Right lung (tissue), 2 donors: ENCODE measurements at regions not wholly inside any gene's neighbourhood (a gene's known extent, or its start where the extent isn't known, plus 50 kb on each side); places are given as distances from the start of the nearest gene placed in this dataset.
A peak's percentile ranks its signal among the peaks of the same experiment; 100 is the strongest.
"Not testable (repeated sequence)": the region's sequence is repeated elsewhere in the genome, so short reads cannot be mapped to it uniquely, and the experiment has no call there.

ENCODE experiments used
- DNase-seq, 2 donors: peaks; one replicate each; pipeline ENCODE4 v3.0.0-alpha.2; 2013

- DNase-seq: peak in 1 of 2 donors; percentile 6
These were observed 162.7 kb upstream of the CDK1 start for GRCh38 chr10:60615541-60615940.

GRCh38 chr10:60614363-60614762, 163.9 kb upstream of the CDK1 start:
- DNase-seq: no peak

GRCh38 chr10:60613434-60613833, 164.8 kb upstream of the CDK1 start:
- no peak for DNase-seq

GRCh38 chr10:60611291-60611747, 167.0 kb upstream of the CDK1 start:
- no peak for DNase-seq

- DNase-seq: no peak
These were observed 170.9 kb upstream of the CDK1 start for GRCh38 chr10:60607372-60607771.

- no peak for DNase-seq
These were observed 171.8 kb upstream of the CDK1 start for GRCh38 chr10:60606343-60607080.

GRCh38 chr10:60605476-60605875, 172.8 kb upstream of the CDK1 start:
- no peak for DNase-seq

- peak in 1 of 2 donors; percentile 9 for DNase-seq
These were observed 173.9 kb upstream of the CDK1 start for GRCh38 chr10:60604342-60604741.

- no peak for DNase-seq
These were observed 180.8 kb upstream of the CDK1 start for GRCh38 chr10:60597513-60597912.

- DNase-seq: no peak
These were observed 182.4 kb upstream of the CDK1 start for GRCh38 chr10:60595852-60596251.

GRCh38 chr10:60594476-60595051, 183.7 kb upstream of the CDK1 start:
- DNase-seq: no peak

- no peak for DNase-seq
These were observed 187.2 kb upstream of the CDK1 start for GRCh38 chr10:60591119-60591518.

GRCh38 chr10:60589376-60589775, 188.9 kb upstream of the CDK1 start:
- DNase-seq: no peak

GRCh38 chr10:60581782-60582181, 192.1 kb upstream of the ANK3 start:
- DNase-seq: not testable (repeated sequence)

GRCh38 chr10:60578217-60578616, 188.5 kb upstream of the ANK3 start:
- no peak for DNase-seq

- DNase-seq: no peak
These were observed 186.7 kb upstream of the ANK3 start for GRCh38 chr10:60576130-60577069.

- DNase-seq: no peak
These were observed 185.4 kb upstream of the ANK3 start for GRCh38 chr10:60575105-60575504.

- no peak for DNase-seq
These were observed 184.7 kb upstream of the ANK3 start for GRCh38 chr10:60574388-60574787.

- no peak for DNase-seq
These were observed 183.7 kb upstream of the ANK3 start for GRCh38 chr10:60573336-60573735.

GRCh38 chr10:60572511-60573194, 183.0 kb upstream of the ANK3 start:
- peak; percentile 51 to 53 for DNase-seq

GRCh38 chr10:60570896-60571295, 181.2 kb upstream of the ANK3 start:
- no peak for DNase-seq
